ENCODE measurements at regions not wholly inside any gene's neighbourhood (a gene's known extent, or its start where the extent isn't known, plus 50 kb on each side); places are given as distances from the start of the nearest gene placed in this dataset.

DNA sequence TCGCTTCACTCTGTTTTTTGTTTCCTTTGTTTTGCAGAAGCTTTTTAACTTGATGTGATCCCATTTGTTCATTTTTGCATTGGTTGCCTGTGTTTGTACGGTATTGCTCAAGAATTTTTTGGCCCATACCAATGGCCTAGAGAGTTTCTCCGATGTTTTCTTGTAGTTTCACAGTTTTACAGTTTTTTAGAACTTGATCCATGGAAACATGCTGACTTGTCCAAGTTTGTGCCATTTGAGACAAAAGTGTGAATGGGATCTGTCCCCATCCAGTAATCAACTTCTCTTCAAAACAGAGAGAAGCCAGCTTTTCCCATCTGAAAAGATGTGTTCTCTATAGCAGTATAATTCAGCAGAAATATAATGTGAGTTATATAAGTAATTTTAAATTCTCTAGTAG is 266.5 kb upstream of the LRTM1 start:
- TF ChIP-seq, protein P1, sequence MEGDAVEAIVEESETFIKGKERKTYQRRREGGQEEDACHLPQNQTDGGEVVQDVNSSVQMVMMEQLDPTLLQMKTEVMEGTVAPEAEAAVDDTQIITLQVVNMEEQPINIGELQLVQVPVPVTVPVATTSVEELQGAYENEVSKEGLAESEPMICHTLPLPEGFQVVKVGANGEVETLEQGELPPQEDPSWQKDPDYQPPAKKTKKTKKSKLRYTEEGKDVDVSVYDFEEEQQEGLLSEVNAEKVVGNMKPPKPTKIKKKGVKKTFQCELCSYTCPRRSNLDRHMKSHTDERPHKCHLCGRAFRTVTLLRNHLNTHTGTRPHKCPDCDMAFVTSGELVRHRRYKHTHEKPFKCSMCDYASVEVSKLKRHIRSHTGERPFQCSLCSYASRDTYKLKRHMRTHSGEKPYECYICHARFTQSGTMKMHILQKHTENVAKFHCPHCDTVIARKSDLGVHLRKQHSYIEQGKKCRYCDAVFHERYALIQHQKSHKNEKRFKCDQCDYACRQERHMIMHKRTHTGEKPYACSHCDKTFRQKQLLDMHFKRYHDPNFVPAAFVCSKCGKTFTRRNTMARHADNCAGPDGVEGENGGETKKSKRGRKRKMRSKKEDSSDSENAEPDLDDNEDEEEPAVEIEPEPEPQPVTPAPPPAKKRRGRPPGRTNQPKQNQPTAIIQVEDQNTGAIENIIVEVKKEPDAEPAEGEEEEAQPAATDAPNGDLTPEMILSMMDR (IDR thresholded peaks at IDR 0.05; ENCODE audit: low read depth, low read length, missing control alignments), result no peak
- H3K4me3 ChIP-seq (ENCODE audit: low read depth, low read length), result no peak overlapping the region
- no peak for DNase-seq (ENCODE audit: low read depth)

DNA sequence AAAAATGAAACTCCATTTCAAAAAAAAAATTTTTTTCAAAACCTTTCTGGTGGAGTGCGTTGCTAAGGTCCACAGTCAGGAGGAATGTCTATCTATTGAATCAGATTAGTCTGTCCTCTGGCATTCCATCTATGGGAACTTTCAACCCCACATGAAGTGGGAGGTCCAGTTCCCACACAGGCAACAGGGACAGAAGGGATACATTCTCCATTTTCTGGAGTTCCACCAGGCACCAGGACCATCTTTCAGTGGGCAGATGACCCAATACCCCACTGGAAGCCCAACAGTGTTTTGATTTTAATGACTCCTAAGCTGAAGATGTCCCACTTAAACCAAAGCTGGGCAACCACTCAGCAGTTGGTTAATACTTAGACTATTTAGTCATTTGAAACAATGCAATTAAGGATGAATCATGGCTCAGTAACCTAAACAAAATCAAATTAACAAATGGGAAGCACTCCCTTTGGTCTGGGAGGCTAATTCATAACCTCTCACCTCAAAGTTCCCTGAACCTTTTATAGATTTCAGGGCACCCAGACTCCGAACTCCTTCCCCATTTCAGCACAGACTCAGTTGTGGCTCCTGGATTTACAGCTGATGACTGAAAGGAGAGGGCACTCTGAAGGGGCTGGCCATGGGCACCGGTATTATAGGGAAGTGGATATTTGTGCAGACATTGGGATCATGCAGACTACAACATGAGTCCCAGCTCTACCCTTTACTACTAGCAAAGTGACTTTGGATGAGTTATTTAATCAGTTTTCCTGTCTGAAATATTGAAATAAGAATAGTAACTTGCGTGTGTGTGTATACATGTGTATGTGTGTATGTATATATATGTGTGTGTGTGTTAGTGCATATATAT is 264.3 kb upstream of the LRTM1 start:
- TF ChIP-seq, protein P1 (IDR thresholded peaks at IDR 0.05; ENCODE audit: low read depth, low read length, missing control alignments), result no peak
- H3K4me3 ChIP-seq (ENCODE audit: low read depth, low read length), result no peak overlapping the region
- no peak for DNase-seq (ENCODE audit: low read depth)

DNA sequence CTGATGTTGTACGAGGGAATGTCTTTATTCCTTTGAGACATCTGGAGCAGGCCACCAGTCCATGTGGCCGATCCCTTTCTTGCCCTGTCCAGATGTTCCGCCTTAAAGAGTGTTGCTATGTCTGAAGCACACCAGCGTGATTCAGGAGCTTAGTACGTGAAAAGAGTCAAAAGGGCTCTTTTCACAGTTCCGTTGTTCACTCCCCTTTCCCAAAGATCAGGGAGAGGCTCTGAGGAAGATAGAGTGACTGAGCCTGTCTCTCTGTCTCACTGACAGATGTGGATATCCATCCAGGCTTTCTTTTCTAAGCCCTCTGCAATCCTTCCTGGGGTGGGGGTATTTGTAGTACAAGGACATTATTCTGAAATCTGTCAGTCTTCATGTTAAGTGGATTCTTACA is 262.5 kb upstream of the LRTM1 start:
- TF ChIP-seq, protein P1 (IDR thresholded peaks at IDR 0.05; ENCODE audit: low read depth, low read length, missing control alignments), result no peak
- H3K4me3 ChIP-seq (ENCODE audit: low read depth, low read length), result no peak overlapping the region
- DNase-seq (ENCODE audit: low read depth), result no peak

DNA sequence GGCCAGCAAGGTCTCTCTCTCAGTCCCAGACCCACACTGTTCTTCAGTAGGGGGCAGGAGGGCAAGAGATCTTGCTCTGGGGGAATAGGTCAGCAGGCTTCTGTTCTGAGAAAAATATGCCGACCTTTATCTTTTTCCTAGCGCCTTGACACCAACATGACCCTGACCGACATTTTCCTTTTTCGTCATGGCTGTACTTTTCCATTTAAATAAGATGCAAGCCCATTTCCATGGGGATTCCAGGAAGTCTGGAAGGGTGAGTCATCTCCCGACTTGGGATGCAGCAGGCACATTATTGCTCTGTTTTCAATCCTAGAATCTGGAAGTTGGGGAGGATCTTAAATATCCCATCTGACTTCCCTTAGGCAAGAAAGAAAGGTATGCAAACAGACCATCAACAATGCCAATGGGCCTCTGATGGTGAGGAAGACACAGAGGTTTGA is 261.5 kb upstream of the LRTM1 start:
- no peak for DNase-seq (ENCODE audit: low read depth)
- TF ChIP-seq, protein P1 (IDR thresholded peaks at IDR 0.05; ENCODE audit: low read depth, low read length, missing control alignments), result no peak
- H3K4me3 ChIP-seq (ENCODE audit: low read depth, low read length), result no peak overlapping the region

DNA sequence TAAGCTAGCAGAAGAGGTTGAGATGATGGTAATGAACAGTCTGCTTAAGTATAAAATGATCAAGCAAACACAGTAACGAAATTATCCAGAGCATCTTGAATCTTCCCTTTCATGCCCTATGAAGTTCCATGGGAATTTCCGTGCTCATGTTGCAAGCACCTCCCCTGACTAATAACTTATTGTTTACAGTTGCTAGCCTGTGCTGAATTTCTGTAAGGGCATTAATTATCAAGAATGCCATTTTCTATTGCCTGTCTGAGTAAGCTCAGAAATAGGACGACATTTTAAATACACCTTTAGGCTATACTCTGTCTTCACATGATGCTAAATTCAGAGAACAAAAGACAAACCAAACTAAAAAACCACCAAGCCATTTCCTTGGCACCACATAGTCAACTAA is 257.5 kb upstream of the LRTM1 start:
- no peak for DNase-seq (ENCODE audit: low read depth)
- no peak overlapping the region for H3K4me3 ChIP-seq (ENCODE audit: low read depth, low read length)
- TF ChIP-seq, protein P1 (IDR thresholded peaks at IDR 0.05; ENCODE audit: low read depth, low read length, missing control alignments), result no peak

DNA sequence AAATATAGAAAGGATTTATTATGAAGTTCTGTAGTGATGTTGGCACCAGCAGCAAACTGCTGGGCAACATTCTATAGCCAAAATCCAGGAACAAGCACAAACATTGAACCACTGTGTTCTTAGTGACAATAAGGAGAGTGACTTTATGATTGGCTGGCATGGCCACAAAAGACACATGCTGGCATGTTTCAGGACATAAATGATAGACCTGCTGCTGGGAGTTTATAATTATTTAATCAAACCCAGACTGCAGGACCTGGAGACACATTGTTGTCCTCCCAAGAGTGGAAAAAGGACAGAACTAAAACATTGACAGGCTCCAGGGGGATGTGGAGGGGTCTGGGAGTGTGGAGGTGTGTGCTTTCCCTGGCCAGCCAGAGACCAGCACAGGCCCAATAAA is 255.3 kb upstream of the LRTM1 start:
- no peak overlapping the region for H3K4me3 ChIP-seq (ENCODE audit: low read depth, low read length)
- no peak for DNase-seq (ENCODE audit: low read depth)
- TF ChIP-seq, protein P1 (IDR thresholded peaks at IDR 0.05; ENCODE audit: low read depth, low read length, missing control alignments), result no peak

Measured in GM12864 (cell line).